Stomach (tissue), 8 donors: ENCODE measurements at regions not wholly inside any gene's neighbourhood (a gene's known extent, or its start where the extent isn't known, plus 50 kb on each side); places are given as distances from the start of the nearest gene placed in this dataset.
A peak's percentile ranks its signal among the peaks of the same experiment; 100 is the strongest.
"Not testable (repeated sequence)": the region's sequence is repeated elsewhere in the genome, so short reads cannot be mapped to it uniquely, and the experiment has no call there.

ENCODE experiments used
- DNase-seq, 2 donors: peaks; one replicate each; pipeline versions ENCODE4 v3.0.0 to v3.0.0-alpha.2; 2013 to 2019
- H3K27ac ChIP-seq, 5 donors: fragments of 200-600 bp in 4 of 5; sonication (generic) in 4 of 5; one replicate each; pipeline ENCODE4 v1.5.1; 2013 to 2019; ENCODE audit warnings: mild to moderate bottlenecking in 1 of 5, moderate library complexity in 1 of 5
- H3K27me3 ChIP-seq, 3 donors: fragments of 200-600 bp; sonication (generic); one replicate each; pipeline ENCODE4 v1.5.1; 2017 to 2019; ENCODE audit warnings: mixed run types in 1 of 3
- H3K36me3 ChIP-seq, 4 donors: fragments of 200-600 bp; sonication (generic); 1 replicate in 3 of 4; 2 replicates in 1 of 4; pipeline ENCODE4 v1.5.1; 2016 to 2019
- H3K4me1 ChIP-seq, 4 donors: fragments of 200-600 bp; sonication (generic); one replicate each; pipeline ENCODE4 v1.5.1; 2016 to 2019
- H3K4me3 ChIP-seq, 4 donors: fragments of 200-600 bp; sonication (generic) in 3 of 4; one replicate each; pipeline ENCODE4 v1.5.1; 2016 to 2019; ENCODE audit warnings: mild to moderate bottlenecking in 1 of 4
- H3K9me3 ChIP-seq, 4 donors: fragments of 200-600 bp; sonication (generic); one replicate each; pipeline ENCODE4 v1.5.1; 2016 to 2019
- CTCF ChIP-seq, 7 experiments: fragments of 450-650 bp in 4 of 7; fragments of 200-600 bp in 3 of 7; sonication (generic) in 3 of 7; IDR thresholded peaks; one replicate each; pipeline ENCODE4 v1.5.1; 2016 to 2019; ENCODE audit warnings: antibody characterized with exemption in 7 of 7, control low read depth in 2 of 7, mild to moderate bottlenecking in 1 of 7
- EP300 ChIP-seq: sonication (generic); formaldehyde crosslinking; IDR thresholded peaks from one replicate; pipeline ENCODE4 v1.6.1; 2017; ENCODE audit warnings: antibody characterized with exemption
- POLR2A ChIP-seq, 4 donors: fragments of 450-650 bp; IDR thresholded peaks; one replicate each; pipeline ENCODE4 v1.6.1; 2016; ENCODE audit warnings: antibody characterized with exemption in 4 of 4, control low read depth in 2 of 4, mild to moderate bottlenecking in 1 of 4, moderate library complexity in 1 of 4
- POLR2AphosphoS5 ChIP-seq, 3 donors: sonication (generic); formaldehyde crosslinking; IDR thresholded peaks; one replicate each; pipeline ENCODE4 v1.6.1; 2016; ENCODE audit warnings: antibody characterized with exemption in 3 of 3
- WGBS, 5 donors: extraction: QIAGEN DNeasy Blood & Tissue Kit in 3 of 5; methylation state at CpG; one replicate each; pipeline versions ENCODE4 v1.1.5 to v1.1.7; 2013 to 2018; 5-methylcytosine and 5-hydroxymethylcytosine counted together
- intact Hi-C: fragments of 100-400 bp; cut with DNase I; formaldehyde crosslinking; loops from one replicate; pipeline ENCODE4 v1.15.1; 2023; ENCODE audit warnings: low total_unique reads
- donor health status: healthy with polysubstance abuse.
- donor health status: Bipolar disorder and iron deficiency.
- donor health status: healthy.

- TF ChIP-seq CTCF (IDR thresholded peaks at IDR 0.05) (no peak), POLR2A (IDR thresholded peaks at IDR 0.05) (no peak), POLR2AphosphoS5 (IDR thresholded peaks at IDR 0.05) (no peak), EP300 (no peak)
- intact Hi-C loops: no loop called here
- Histone ChIP-seq H3K27me3 (no peaks in the 10 kb centered on the region), H3K4me3 (no peak overlapping the region), H3K27ac (no peak overlapping the region), H3K9me3 (no peaks in the 10 kb centered on the region), H3K4me1 (peaks cover 0 to 6% (median 0%) of the 10 kb centered on the region in 4 donors), H3K36me3 (no peaks in the 10 kb centered on the region)
- peak; percentile 55 to 76 for DNase-seq
- 34 to 63% (median 46%) methylated on average over 7 of the region's 7 CpGs for WGBS, 5 donors
These were observed 280.3 kb downstream of the SPRY1 start for GRCh38 chr4:123676890-123677229.

DNA sequence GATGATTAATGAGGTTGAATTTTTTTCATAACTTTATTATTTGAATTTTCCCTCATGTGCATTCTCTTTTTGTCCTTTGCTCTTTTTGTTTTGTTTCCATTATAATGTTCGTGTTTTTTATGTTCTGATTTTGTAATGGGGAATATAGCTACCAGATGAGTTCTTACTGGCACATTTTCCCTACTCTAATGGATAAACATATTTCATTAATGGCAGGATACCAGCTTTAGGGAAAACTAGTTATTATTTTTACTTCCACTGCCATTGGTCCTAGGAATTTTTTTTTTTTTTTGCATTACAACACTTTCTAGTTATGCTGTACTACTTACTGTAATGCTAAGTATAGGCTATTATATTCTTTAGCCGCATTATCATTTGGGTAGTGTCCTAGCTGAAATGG, 286.3 kb downstream of the SPRY1 start:
- no peak for DNase-seq
- no peak overlapping the region for H3K4me3 ChIP-seq
- H3K9me3 ChIP-seq: no peaks in the 10 kb centered on the region
- whole genome bisulfite sequencing, 5 donors: 89 to 98% (median 95%) methylated on average over 2 of the region's 2 CpGs
- H3K27ac ChIP-seq: no peak overlapping the region
- intact Hi-C loops: no loop called here
- TF ChIP-seq POLR2AphosphoS5 (IDR thresholded peaks at IDR 0.05): no peak
- H3K4me1 ChIP-seq: no peaks in the 10 kb centered on the region
- no peaks in the 10 kb centered on the region for H3K36me3 ChIP-seq
- H3K27me3 ChIP-seq: no peaks in the 10 kb centered on the region

DNA sequence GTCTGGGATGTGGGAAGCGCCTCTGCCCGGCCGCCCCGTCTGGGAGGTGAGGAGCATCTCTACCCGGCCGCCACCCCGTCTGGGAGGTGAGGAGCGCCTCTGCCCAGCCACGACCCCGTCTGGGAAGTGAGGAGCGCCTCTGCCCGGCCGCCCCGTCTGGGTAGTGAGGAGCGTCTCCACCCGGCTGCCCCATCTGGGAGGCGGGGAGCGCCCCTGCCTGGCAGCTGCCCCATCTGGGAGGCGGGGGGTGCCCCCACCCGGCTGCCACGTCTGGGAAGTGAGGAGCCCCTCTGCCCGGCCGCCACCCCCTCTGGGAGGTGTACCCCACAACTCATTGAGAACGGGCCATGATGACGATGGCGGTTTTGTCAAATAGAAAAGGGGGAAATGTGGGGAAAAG, 288.3 kb downstream of the SPRY1 start:
- H3K27me3 ChIP-seq, H3K4me1 ChIP-seq, H3K4me3 ChIP-seq, intact Hi-C loops, H3K36me3 ChIP-seq, DNase-seq, H3K27ac ChIP-seq: not testable (repeated sequence)
- peaks cover 0 to 12% (median 6%) of the 10 kb centered on the region in 4 donors for H3K9me3 ChIP-seq
- 82 to 97% (median 92%) methylated on average over 14 to 26 of the region's 26 CpGs for WGBS, 5 donors

DNA sequence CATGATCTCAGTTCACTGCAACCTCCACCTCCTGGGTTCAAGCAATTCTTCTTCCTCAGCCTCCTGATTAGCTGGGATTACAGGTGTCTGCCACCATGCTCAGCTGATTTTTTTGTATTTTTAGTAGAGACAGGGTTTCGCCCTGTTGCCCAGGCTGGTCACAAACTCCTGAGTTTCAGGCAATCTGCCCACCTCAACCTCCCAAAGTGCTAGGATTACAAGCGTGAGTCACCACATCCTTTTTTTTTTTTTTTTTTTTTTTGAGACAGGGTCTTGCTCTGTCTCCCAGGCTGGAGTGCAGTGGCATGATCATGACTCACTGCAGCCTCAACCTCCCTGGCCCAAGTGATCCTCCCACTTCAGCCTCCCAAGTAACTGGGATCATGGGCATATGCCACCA, 298.9 kb downstream of the SPRY1 start:
- intact Hi-C loops, H3K9me3 ChIP-seq, H3K4me3 ChIP-seq, H3K27me3 ChIP-seq, H3K27ac ChIP-seq, DNase-seq, H3K4me1 ChIP-seq, H3K36me3 ChIP-seq: not testable (repeated sequence)
- 91 to 100% (median 92%) methylated on average over 2 of the region's 2 CpGs for WGBS, 5 donors

DNA sequence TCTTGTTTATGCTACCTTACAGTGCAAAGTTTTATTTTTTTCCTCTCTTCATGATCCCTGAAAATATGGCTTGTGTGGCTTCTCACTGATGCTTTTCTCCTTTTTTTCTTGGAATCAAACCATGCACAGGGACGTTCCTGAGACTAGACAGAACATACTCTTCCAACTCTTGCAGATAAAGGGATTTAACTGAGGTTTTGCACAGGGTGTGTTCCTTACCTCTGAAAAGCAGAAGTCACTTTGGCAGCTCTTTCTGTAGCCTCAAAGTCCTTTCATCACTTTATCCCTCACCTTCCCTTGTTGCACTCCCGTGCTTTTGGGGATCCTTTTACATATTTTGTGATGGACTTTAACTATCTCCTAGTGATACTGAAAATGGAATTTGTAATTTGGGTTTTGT, 300.1 kb downstream of the SPRY1 start:
- Histone ChIP-seq H3K36me3 (no peaks in the 10 kb centered on the region), H3K4me3 (no peak overlapping the region), H3K4me1 (peaks cover 0 to 12% (median 0%) of the 10 kb centered on the region in 4 donors), H3K27me3 (no peaks in the 10 kb centered on the region), H3K27ac (no peak overlapping the region), H3K9me3 (no peaks in the 10 kb centered on the region)
- TF ChIP-seq EP300: no peak
- TF ChIP-seq POLR2A (IDR thresholded peaks at IDR 0.05): no peak
- no peak for TF ChIP-seq POLR2AphosphoS5 (IDR thresholded peaks at IDR 0.05)
- no peak for TF ChIP-seq CTCF (IDR thresholded peaks at IDR 0.05)
- intact Hi-C loops: no loop called here
- no peak for DNase-seq
- 61 to 80% (median 77%) methylated on average over 2 of the region's 2 CpGs for WGBS, 5 donors

DNA sequence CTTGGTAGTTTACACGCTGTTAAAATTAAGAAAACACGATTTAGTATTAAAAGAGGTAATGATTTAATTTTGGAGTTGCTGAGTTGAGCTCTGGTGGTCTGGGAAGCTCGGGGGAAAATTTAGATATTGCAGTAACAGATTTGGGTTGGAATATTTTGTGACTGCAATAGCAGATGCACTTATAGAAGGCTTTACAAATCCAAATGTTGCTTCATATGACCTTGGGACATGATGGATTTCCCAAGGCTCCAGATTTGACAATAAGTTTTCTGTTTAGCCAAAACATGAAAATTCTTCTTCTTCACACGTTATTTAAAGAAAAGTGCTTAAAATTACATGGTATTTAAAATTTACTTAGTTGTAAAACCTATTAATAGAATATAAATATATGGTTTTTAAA, 302.0 kb downstream of the SPRY1 start:
- Histone ChIP-seq H3K4me1 (peaks cover 0 to 12% (median 0%) of the 10 kb centered on the region in 4 donors), H3K9me3 (no peaks in the 10 kb centered on the region), H3K27ac (no peak overlapping the region), H3K4me3 (no peak overlapping the region), H3K27me3 (no peaks in the 10 kb centered on the region), H3K36me3 (no peaks in the 10 kb centered on the region)
- TF ChIP-seq POLR2AphosphoS5 (IDR thresholded peaks at IDR 0.05) (no peak), CTCF (IDR thresholded peaks at IDR 0.05) (no peak), POLR2A (IDR thresholded peaks at IDR 0.05) (no peak), EP300 (no peak)
- WGBS, 5 donors: 86 to 95% (median 90%) methylated on average over 4 of the region's 4 CpGs
- DNase-seq: no peak
- intact Hi-C loops: no loop called here
